SK-N-SH (cell line): ENCODE measurements at regions not wholly inside any gene's neighbourhood (a gene's known extent, or its start where the extent isn't known, plus 50 kb on each side); places are given as distances from the start of the nearest gene placed in this dataset.

ENCODE experiments used
- CTCF ChIA-PET: fragments of 300-600, 350-600 bp; formaldehyde crosslinking; extraction: SDS; loops from one replicate; lab custom pipeline; 2021; lab: Yijun Ruan, JAX
- POLR2A ChIA-PET: fragments of 350-600 bp; sonication (Branson Sonifier 250); formaldehyde crosslinking; extraction: SDS; loops from one replicate; lab custom pipeline; 2020; ENCODE audit warnings: antibody characterized with exemption, inconsistent platforms; lab: Yijun Ruan, JAX
- DNase-seq: peaks from one replicate; pipeline ENCODE4 v3.0.0; 2012
- H2AFZ ChIP-seq: fragments of 200-600 bp; sonication (generic); 2 replicates; pipeline ENCODE4 v1.8.1; 2016; ENCODE audit warnings: antibody characterized with exemption, mild to moderate bottlenecking, low read depth
- H3F3A ChIP-seq: fragments of 200-600 bp; sonication (generic); replicated peaks from 2 replicates; pipeline ENCODE3; 2016; ENCODE audit warnings: antibody characterized with exemption, mild to moderate bottlenecking; ENCODE audit not compliant: insufficient read depth
- H3K27ac ChIP-seq, 2 experiments: fragments of 200-500 bp in 1 of 2; fragments of 200-600 bp in 1 of 2; sonication (Bioruptor generic) in 1 of 2; sonication (generic), shearing (Covaris generic) in 1 of 2; 2 replicates each; pipeline versions ENCODE4 v1.5.1 to v1.6.1; 2014 to 2016; ENCODE audit warnings: low read depth in 2 of 2, inconsistent platforms in 1 of 2, low read length in 1 of 2, mild to moderate bottlenecking in 1 of 2, mixed read lengths in 1 of 2
- H3K27me3 ChIP-seq: fragments of 200-600 bp; sonication (generic), shearing (Covaris generic); 2 replicates; pipeline ENCODE4 v1.6.1; 2016; ENCODE audit warnings: mixed run types; ENCODE audit not compliant: insufficient read depth
- H3K36me3 ChIP-seq, 2 experiments: fragments of 200-500 bp in 1 of 2; fragments of 200-600 bp in 1 of 2; sonication (Bioruptor generic) in 1 of 2; sonication (generic) in 1 of 2; replicated peaks in 1 of 2; 2 replicates each; pipeline versions ENCODE3 to v1.5.1; 2014 to 2016; ENCODE audit warnings: low read length in 1 of 2, mild to moderate bottlenecking in 1 of 2; ENCODE audit not compliant: insufficient read depth in 2 of 2, control insufficient read depth in 1 of 2
- H3K4me1 ChIP-seq, 2 experiments: fragments of 200-500 bp in 1 of 2; fragments of 200-600 bp in 1 of 2; sonication (Bioruptor generic) in 1 of 2; sonication (generic), shearing (Covaris generic) in 1 of 2; 2 replicates each; pipeline versions ENCODE4 v1.5.1 to v1.6.1; 2014 to 2016; ENCODE audit warnings: low read depth in 1 of 2, low read length in 1 of 2, mixed run types in 1 of 2; ENCODE audit not compliant: insufficient read depth in 2 of 2, control insufficient read depth in 1 of 2
- H3K4me2 ChIP-seq: fragments of 200-600 bp; sonication (generic), shearing (Covaris generic); 2 replicates; pipeline ENCODE4 v1.6.1; 2017; ENCODE audit warnings: mixed run types
- H3K4me3 ChIP-seq, 2 experiments: fragments of 200-500 bp in 1 of 2; fragments of 200-600 bp in 1 of 2; sonication (Bioruptor generic) in 1 of 2; sonication (generic), shearing (Covaris generic) in 1 of 2; 2 replicates each; pipeline versions ENCODE4 v1.5.1 to v1.8.1; 2014 to 2016; ENCODE audit warnings: low read depth in 2 of 2, inconsistent platforms in 1 of 2, low read length in 1 of 2, mild to moderate bottlenecking in 1 of 2, mixed read lengths in 1 of 2, moderate library complexity in 1 of 2
- H3K79me2 ChIP-seq: fragments of 200-600 bp; sonication (generic); 2 replicates; pipeline ENCODE4 v1.8.1; 2017; ENCODE audit warnings: mild to moderate bottlenecking; ENCODE audit not compliant: insufficient read depth
- H3K9ac ChIP-seq: fragments of 200-600 bp; sonication (generic); 2 replicates; pipeline ENCODE4 v1.6.1; 2017; ENCODE audit warnings: mixed run types
- H3K9me2 ChIP-seq: fragments of 200-600 bp; sonication (generic); 2 replicates; pipeline ENCODE4 v1.6.1; 2017; ENCODE audit warnings: mixed run types
- H3K9me3 ChIP-seq: fragments of 200-600 bp; sonication (generic); 2 replicates; pipeline ENCODE4 v1.6.1; 2017; ENCODE audit warnings: mixed run types, mild to moderate bottlenecking, moderate library complexity
- H4K20me1 ChIP-seq: fragments of 200-600 bp; sonication (generic); 2 replicates; pipeline ENCODE4 v1.6.1; 2017; ENCODE audit warnings: mild to moderate bottlenecking, mixed run types; ENCODE audit not compliant: insufficient read depth
- EZH2phosphoT487 ChIP-seq: fragments of 200-600 bp; sonication (generic); IDR thresholded peaks from 2 replicates; pipeline ENCODE4 v1.6.1; 2017; ENCODE audit warnings: low read depth, mixed run types, mild to moderate bottlenecking, antibody characterized with exemption, moderate library complexity, borderline replicate concordance
- FOSL2 ChIP-seq: IDR thresholded peaks from 2 replicates; pipeline ENCODE4 v1.4.0; 2012; ENCODE audit warnings: low read depth, mild to moderate bottlenecking, moderate library complexity, borderline replicate concordance
- FOXJ3 ChIP-seq: sonication (generic); formaldehyde crosslinking; IDR thresholded peaks from 2 replicates; pipeline ENCODE4 v1.5.1; 2020; ENCODE audit warnings: mild to moderate bottlenecking, missing genetic modification reagents
- FOXM1 ChIP-seq: IDR thresholded peaks from 2 replicates; pipeline ENCODE4 v1.4.0; 2012; ENCODE audit warnings: low read depth, mild to moderate bottlenecking
- GABPA ChIP-seq: IDR thresholded peaks from 2 replicates; pipeline ENCODE4 v1.4.0; 2012; ENCODE audit warnings: low read depth, mild to moderate bottlenecking
- GATA2 ChIP-seq: sonication (generic); formaldehyde crosslinking; IDR thresholded peaks from 2 replicates; pipeline ENCODE4 v1.5.0; 2020; ENCODE audit warnings: mild to moderate bottlenecking, missing genetic modification reagents
- MEF2A ChIP-seq: IDR thresholded peaks from 2 replicates; pipeline ENCODE4 v1.4.0; 2012; ENCODE audit warnings: low read depth, borderline replicate concordance
- NFIC ChIP-seq: IDR thresholded peaks from 2 replicates; pipeline ENCODE4 v1.4.0; 2012; ENCODE audit warnings: borderline replicate concordance
- NRF1 ChIP-seq: IDR thresholded peaks from 2 replicates; pipeline ENCODE4 v1.6.1; 2012; ENCODE audit warnings: low read depth, mild to moderate bottlenecking, low read length
- RAD21 ChIP-seq: IDR thresholded peaks from 2 replicates; pipeline ENCODE4 v1.6.1; 2012; ENCODE audit warnings: mild to moderate bottlenecking, low read length
- RCOR1 ChIP-seq: fragments of 150-350 bp; IDR thresholded peaks from 2 replicates; pipeline ENCODE4 v1.6.1; 2017; ENCODE audit warnings: antibody characterized with exemption, low read length
- RFX5 ChIP-seq: IDR thresholded peaks from 2 replicates; pipeline ENCODE4 v1.6.1; 2012; ENCODE audit warnings: mild to moderate bottlenecking, improper control_type of control experiment, low read length
- RXRA ChIP-seq: IDR thresholded peaks from 2 replicates; pipeline ENCODE4 v1.4.0; 2012; ENCODE audit warnings: low read depth, mild to moderate bottlenecking, borderline replicate concordance
- SIN3A ChIP-seq: IDR thresholded peaks from 2 replicates; pipeline ENCODE4 v1.6.1; 2012; ENCODE audit warnings: low read depth, mild to moderate bottlenecking, low read length, moderate library complexity, borderline replicate concordance
- USF1 ChIP-seq: IDR thresholded peaks from 2 replicates; pipeline ENCODE4 v1.4.0; 2012; ENCODE audit warnings: low read depth, borderline replicate concordance
- USF2 ChIP-seq: fragments of 150-350 bp; IDR thresholded peaks from 2 replicates; pipeline ENCODE4 v1.6.1; 2017; ENCODE audit warnings: antibody characterized with exemption, low read length, low read depth, borderline replicate concordance
- ZBTB33 ChIP-seq: IDR thresholded peaks from 2 replicates; pipeline ENCODE4 v1.4.0; 2012; ENCODE audit warnings: low read depth, borderline replicate concordance
- WGBS: methylation state at CpG from one replicate; pipeline ENCODE4 v1.1.6; 2017; ENCODE audit warnings: low lambda C conversion rate; 5-methylcytosine and 5-hydroxymethylcytosine counted together
- TF ChIP-seq, protein P1 (sequence below): fragments of 150-350 bp; IDR thresholded peaks from 2 replicates; pipeline ENCODE4 v1.6.1; 2016; ENCODE audit warnings: mild to moderate bottlenecking, low read depth, low read length

GRCh38 chr22:49462291-49462690, 365.4 kb downstream of the BRD1 start:
- TF ChIP-seq RFX5 (no peak), USF1 (no peak), FOXM1 (no peak), SIN3A (no peak), FOXJ3 (no peak), RXRA (no peak), USF2 (no peak), RAD21 (no peak)
- TF ChIP-seq, all 33 proteins: peak for 0
- WGBS: 32% methylated on average over 13 of the region's 13 CpGs
- CTCF ChIA-PET: no interaction called here

GRCh38 chr22:49461674-49462073, 366.0 kb downstream of the BRD1 start:
- Histone ChIP-seq H3K4me1 (no peaks in the 10 kb centered on the region), H3K36me3 (no peaks in the 10 kb centered on the region), H3K79me2 (no peaks in the 10 kb centered on the region), H3K27ac (no peak overlapping the region), H3K9ac (no peak overlapping the region), H3K4me2 (no peak overlapping the region), H3F3A (no peaks in the 10 kb centered on the region), H2AFZ (no peak overlapping the region), H3K9me3 (no peaks in the 10 kb centered on the region), H3K27me3 (no peaks in the 10 kb centered on the region; the same call in 1 of the 2 replicates), H3K4me3 (no peak overlapping the region), H3K9me2 (no peaks in the 10 kb centered on the region), H4K20me1 (no peaks in the 10 kb centered on the region)
- no peak for DNase-seq
- ChIA-PET POLR2A (no interaction called here), CTCF (no interaction called here)
- 59% methylated on average over 15 of the region's 19 CpGs for WGBS
- TF ChIP-seq FOSL2 (no peak), USF1 (no peak), RCOR1 (no peak), RXRA (no peak), RAD21 (no peak), SIN3A (no peak), GATA2 (no peak), FOXM1 (no peak), NRF1 (no peak), GABPA (no peak), MEF2A (no peak), EZH2phosphoT487 (no peak), ZBTB33 (no peak), NFIC (no peak), USF2 (no peak)
- TF ChIP-seq, protein P1, sequence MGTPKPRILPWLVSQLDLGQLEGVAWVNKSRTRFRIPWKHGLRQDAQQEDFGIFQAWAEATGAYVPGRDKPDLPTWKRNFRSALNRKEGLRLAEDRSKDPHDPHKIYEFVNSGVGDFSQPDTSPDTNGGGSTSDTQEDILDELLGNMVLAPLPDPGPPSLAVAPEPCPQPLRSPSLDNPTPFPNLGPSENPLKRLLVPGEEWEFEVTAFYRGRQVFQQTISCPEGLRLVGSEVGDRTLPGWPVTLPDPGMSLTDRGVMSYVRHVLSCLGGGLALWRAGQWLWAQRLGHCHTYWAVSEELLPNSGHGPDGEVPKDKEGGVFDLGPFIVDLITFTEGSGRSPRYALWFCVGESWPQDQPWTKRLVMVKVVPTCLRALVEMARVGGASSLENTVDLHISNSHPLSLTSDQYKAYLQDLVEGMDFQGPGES: no peak

More at GRCh38 chr22:49462291-49462690, 365.4 kb downstream of the BRD1 start:
- no peak overlapping the region for H3K9ac ChIP-seq
- H3K4me1 ChIP-seq: no peaks in the 10 kb centered on the region
- POLR2A ChIA-PET: no interaction called here
- no peak overlapping the region for H3K4me3 ChIP-seq
- no peaks in the 10 kb centered on the region for H3F3A ChIP-seq
- H3K36me3 ChIP-seq: no peaks in the 10 kb centered on the region
- no peak overlapping the region for H3K27ac ChIP-seq
- no peaks in the 10 kb centered on the region for H3K27me3 ChIP-seq
- H4K20me1 ChIP-seq: no peaks in the 10 kb centered on the region
- no peak for DNase-seq
- H3K9me2 ChIP-seq: no peaks in the 10 kb centered on the region
- no peak overlapping the region for H2AFZ ChIP-seq
- H3K4me2 ChIP-seq: no peak overlapping the region
- H3K79me2 ChIP-seq: no peaks in the 10 kb centered on the region
- no peaks in the 10 kb centered on the region for H3K9me3 ChIP-seq
